Inferior parietal cortex (tissue), 1 donor: ENCODE measurements at regions not wholly inside any gene's neighbourhood (a gene's known extent, or its start where the extent isn't known, plus 50 kb on each side); places are given as distances from the start of the nearest gene placed in this dataset.
"Not testable (repeated sequence)": the region's sequence is repeated elsewhere in the genome, so short reads cannot be mapped to it uniquely, and the experiment has no call there.

ENCODE experiments used
- DNase-seq: peaks from one replicate; pipeline ENCODE4 v3.0.0-alpha.2; 2016; ENCODE audit errors: extremely low spot score

- DNase-seq = no peak
These were observed 141.5 kb upstream of the NRG3 start for GRCh38 chr10:81733542-81733941.

GRCh38 chr10:81735167-81735566 lies 139.8 kb upstream of the NRG3 start:
- not testable (repeated sequence) for DNase-seq

- DNase-seq = no peak
These were observed 115.9 kb upstream of the NRG3 start for GRCh38 chr10:81759111-81759510.

- no peak for DNase-seq
These were observed 90.8 kb upstream of the NRG3 start for GRCh38 chr10:81784111-81784597.

GRCh38 chr10:81792729-81793128 lies 82.3 kb upstream of the NRG3 start:
- no peak for DNase-seq

GRCh38 chr10:81806842-81807241 lies 68.2 kb upstream of the NRG3 start:
- no peak for DNase-seq

GRCh38 chr10:81814842-81815241 lies 60.2 kb upstream of the NRG3 start:
- no peak for DNase-seq

- DNase-seq = no peak
These were observed 57.3 kb upstream of the NRG3 start for GRCh38 chr10:81817596-81818170.

- DNase-seq = no peak
These were observed 54.6 kb upstream of the NRG3 start for GRCh38 chr10:81820418-81820817.
